ENCODE measurements at regions not wholly inside any gene's neighbourhood (a gene's known extent, or its start where the extent isn't known, plus 50 kb on each side); places are given as distances from the start of the nearest gene placed in this dataset.

- no peak for DNase-seq
These were observed 142.0 kb upstream of the RTL1 start for GRCh38 chr14:101045511-101045910.

- DNase-seq: no peak
These were observed 142.5 kb upstream of the RTL1 start for GRCh38 chr14:101046071-101046470.

GRCh38 chr14:101047326-101047725 is 143.8 kb upstream of the RTL1 start:
- no peak for DNase-seq

GRCh38 chr14:101048766-101049165 is 145.2 kb upstream of the RTL1 start:
- DNase-seq: no peak

GRCh38 chr14:101049511-101049910 is 146.0 kb upstream of the RTL1 start:
- no peak for DNase-seq

GRCh38 chr14:101049942-101050341 is 146.4 kb upstream of the RTL1 start:
- no peak for DNase-seq

GRCh38 chr14:101050901-101051490 is 147.5 kb upstream of the RTL1 start:
- DNase-seq: no peak

- DNase-seq: no peak
These were observed 151.1 kb upstream of the RTL1 start for GRCh38 chr14:101054671-101055070.

GRCh38 chr14:101055106-101055662 is 151.7 kb upstream of the RTL1 start:
- DNase-seq: no peak

- no peak for DNase-seq
These were observed 152.4 kb upstream of the RTL1 start for GRCh38 chr14:101055776-101056374.

- DNase-seq: no peak
These were observed 152.9 kb upstream of the RTL1 start for GRCh38 chr14:101056446-101056845.

- no peak for DNase-seq
These were observed 153.9 kb upstream of the RTL1 start for GRCh38 chr14:101057394-101057793.

GRCh38 chr14:101058571-101058970 is 155.0 kb upstream of the RTL1 start:
- DNase-seq: no peak

GRCh38 chr14:101060171-101060601 is 156.7 kb upstream of the RTL1 start:
- DNase-seq: no peak

GRCh38 chr14:101061411-101062064 is 158.0 kb upstream of the RTL1 start:
- no peak for DNase-seq

GRCh38 chr14:101062065-101062450 is 158.5 kb upstream of the RTL1 start:
- DNase-seq: no peak

GRCh38 chr14:101062601-101063000 is 159.1 kb upstream of the RTL1 start:
- no peak for DNase-seq

GRCh38 chr14:101063121-101063520 is 159.6 kb upstream of the RTL1 start:
- DNase-seq: no peak

- no peak for DNase-seq
These were observed 160.7 kb upstream of the RTL1 start for GRCh38 chr14:101064121-101064661.

GRCh38 chr14:101064718-101065117 is 161.2 kb upstream of the RTL1 start:
- no peak for DNase-seq

- DNase-seq: no peak
These were observed 161.7 kb upstream of the RTL1 start for GRCh38 chr14:101065246-101065645.

GRCh38 chr14:101065696-101066694 is 162.5 kb upstream of the RTL1 start:
- DNase-seq: no peak
